GM21723 (cell line): ENCODE measurements at regions not wholly inside any gene's neighbourhood (a gene's known extent, or its start where the extent isn't known, plus 50 kb on each side); places are given as distances from the start of the nearest gene placed in this dataset.

ENCODE experiments used
- ATAC-seq: cut with Tn5 transposase; IDR thresholded peaks from one replicate; pipeline ENCODE4 v1.9.1; 2021; ENCODE audit warnings: mild to moderate bottlenecking, moderate library complexity; ENCODE audit not compliant: unreplicated experiment

GRCh38 chr3:168476360-168476980, 380.7 kb upstream of the GOLIM4 start:
- no peak for ATAC-seq

- no peak for ATAC-seq
Observed at GRCh38 chr3:168475704-168476103, 380.0 kb upstream of the GOLIM4 start.

- no peak for ATAC-seq
Observed at GRCh38 chr3:168473334-168473890, 377.7 kb upstream of the GOLIM4 start.

- no peak for ATAC-seq
Observed at GRCh38 chr3:168472783-168473182, 377.1 kb upstream of the GOLIM4 start.

DNA sequence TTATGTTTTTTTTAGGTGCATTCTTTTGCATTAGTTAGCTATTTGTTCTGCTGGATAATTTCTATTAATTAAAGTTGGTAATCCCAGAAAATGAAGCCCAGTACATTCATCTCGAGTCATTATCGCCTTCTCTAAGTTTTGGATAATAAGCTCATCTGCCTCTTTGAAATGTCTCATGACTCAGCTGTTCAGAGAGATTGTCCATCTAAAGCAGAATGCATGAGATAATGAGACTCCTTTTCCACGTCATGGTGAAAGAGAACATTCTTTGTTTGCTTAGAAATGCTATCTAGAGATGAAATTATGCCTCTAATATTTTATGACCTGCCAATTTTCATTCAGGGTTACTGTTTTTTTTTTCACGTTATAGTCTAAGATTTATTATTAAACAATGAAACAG, 374.7 kb upstream of the GOLIM4 start:
- no peak for ATAC-seq

DNA sequence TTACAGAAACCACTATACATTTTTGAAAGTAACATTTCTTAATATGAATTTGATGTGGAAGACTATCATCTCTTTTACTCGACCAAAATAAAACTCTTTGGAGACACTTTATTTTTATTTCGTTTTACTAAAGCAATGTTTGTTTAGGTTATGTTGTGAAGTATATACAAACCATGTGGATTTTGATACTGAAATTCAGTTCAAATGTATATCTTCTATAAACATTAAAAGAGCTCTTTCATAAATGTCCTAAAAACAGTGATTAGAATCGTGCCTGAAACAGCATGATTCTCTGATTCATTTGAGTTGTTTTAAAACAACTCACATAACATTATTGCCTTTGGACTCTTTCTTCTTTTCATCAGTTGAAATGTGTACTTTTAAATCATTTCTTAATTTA, 373.7 kb upstream of the GOLIM4 start:
- ATAC-seq = no peak

GRCh38 chr3:168467115-168467714, 371.5 kb upstream of the GOLIM4 start:
- ATAC-seq = peak; percentile 87

DNA sequence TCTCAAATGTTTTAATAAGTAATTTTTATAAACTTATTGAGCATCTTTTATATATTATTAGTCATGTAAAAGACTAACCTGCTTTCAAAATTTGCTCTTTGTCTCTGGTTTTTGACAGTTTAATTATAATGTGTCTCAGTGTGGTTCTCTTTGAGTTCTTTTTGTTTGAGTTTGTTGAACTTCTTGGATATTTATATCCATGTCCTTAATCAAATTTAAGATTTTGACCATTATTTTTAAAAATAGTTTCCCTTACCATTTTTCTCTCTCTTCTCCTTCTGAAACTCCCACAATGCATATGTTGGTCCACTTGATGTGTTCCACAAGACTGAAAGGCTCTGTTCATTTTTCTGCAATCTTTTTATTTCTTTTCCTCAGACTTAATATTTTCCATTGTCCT, 366.1 kb upstream of the GOLIM4 start:
- ATAC-seq = no peak

DNA sequence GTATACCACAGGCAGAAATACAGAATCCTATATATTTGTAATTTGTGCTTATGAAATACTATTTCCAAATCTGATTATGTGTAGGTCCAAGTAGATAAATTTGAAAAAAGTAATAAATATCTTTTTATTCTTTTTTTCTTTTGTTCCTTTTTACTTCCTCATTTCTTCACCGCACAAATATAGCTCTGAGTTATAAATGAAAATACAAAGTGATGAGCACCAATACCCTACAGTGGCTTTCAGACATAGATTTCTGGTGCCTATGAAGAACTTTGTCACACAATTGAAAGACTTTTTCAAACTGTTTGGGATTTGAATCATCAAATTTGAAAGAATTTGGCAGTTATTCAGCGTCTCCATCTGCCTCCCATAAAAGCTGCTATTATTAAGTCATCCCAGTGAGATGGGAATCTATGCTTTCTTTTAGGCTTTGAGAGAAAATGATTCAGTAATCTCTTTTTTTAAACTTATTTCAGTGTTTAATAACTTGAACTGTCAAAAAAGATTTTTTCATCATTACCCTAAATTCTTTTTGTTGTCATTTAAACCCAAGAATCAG, 363.6 kb upstream of the GOLIM4 start:
- no peak for ATAC-seq

- no peak for ATAC-seq
Observed at GRCh38 chr3:168457954-168458539, 362.3 kb upstream of the GOLIM4 start.

GRCh38 chr3:168455814-168456213, 360.1 kb upstream of the GOLIM4 start:
- ATAC-seq = no peak

DNA sequence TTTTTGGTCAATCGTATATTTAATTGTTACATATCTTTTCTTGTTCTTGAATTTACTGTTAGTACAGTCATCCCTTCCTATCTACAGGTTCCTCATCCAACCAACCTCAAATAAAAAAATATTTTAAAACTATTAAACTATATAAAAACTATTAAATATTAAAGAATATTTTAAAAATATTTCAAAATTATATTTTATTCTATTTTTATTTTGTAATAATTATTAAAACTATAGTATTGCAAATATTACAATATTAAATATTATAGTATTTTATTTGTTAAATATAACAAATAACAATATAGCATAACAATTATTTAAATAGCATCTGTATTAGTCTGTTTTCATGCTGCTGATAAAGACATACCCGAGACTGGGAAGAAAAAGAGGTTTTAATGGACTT, 357.9 kb upstream of the GOLIM4 start:
- no peak for ATAC-seq

DNA sequence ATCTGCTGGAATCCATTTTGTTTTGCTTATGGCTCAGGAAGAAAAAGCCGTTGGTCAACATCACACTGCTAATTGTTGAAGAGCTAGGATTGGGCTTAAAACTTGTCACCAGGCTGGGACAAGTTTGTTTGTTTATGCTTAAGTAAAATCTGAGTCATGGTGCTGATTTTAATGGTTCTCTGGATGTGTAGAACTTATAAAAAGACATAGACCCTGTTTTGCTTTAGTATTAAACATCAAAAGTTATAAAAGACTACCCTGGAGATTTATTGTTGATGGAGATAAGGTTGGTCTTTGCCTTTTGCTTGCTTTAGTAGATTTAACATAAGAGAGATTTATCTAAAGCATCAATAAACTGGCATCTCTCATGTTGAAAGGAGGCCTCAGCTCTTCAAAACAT, 348.2 kb upstream of the GOLIM4 start:
- no peak for ATAC-seq

- ATAC-seq = no peak
Observed at GRCh38 chr3:168442502-168442901, 346.8 kb upstream of the GOLIM4 start.

DNA sequence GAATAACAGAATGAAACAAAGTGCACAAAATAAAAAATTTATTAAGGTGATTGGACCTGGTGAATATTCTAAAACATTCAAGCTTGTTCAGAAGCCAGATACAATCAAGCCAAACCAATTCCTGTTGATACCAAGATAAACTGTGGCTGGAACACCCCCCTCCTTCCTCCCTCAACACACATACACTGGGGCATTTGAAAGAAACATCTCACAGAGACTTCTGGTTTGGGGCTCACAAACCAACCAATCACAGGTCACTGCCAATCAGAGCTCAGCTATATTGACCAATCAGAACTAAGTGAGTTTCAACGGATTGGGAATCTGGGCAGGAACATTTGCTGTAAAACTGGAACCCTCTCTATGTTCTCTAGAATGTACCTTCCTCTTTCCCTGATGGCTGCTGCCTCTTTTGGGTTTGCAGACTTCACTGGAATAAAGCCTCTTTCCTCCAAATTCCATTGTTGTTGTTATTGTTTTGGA, 340.6 kb upstream of the GOLIM4 start:
- ATAC-seq = no peak

- ATAC-seq = no peak
Observed at GRCh38 chr3:168431491-168431890, 335.8 kb upstream of the GOLIM4 start.

GRCh38 chr3:168427835-168428475, 332.2 kb upstream of the GOLIM4 start:
- no peak for ATAC-seq

DNA sequence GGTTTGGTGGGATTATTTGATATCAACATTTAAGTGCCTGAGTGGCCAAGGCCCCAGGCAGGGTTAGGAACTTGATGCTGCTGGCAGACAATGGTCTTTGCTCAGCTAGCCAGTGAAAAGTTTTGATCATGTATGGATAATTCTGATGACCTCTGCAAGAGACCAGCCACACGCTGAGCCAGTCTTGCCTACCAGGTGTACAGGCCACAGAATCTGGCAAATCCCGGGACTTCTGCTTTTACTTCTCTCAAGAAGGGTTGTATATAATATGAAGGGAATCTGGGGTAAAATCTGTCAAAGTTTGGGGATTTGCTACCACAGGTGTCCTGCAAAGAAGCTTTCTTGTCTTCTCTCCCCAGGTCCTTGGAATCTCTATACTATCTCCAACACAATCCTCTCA, 331.4 kb upstream of the GOLIM4 start:
- ATAC-seq = no peak

GRCh38 chr3:168425936-168426595, 330.3 kb upstream of the GOLIM4 start:
- ATAC-seq = no peak

DNA sequence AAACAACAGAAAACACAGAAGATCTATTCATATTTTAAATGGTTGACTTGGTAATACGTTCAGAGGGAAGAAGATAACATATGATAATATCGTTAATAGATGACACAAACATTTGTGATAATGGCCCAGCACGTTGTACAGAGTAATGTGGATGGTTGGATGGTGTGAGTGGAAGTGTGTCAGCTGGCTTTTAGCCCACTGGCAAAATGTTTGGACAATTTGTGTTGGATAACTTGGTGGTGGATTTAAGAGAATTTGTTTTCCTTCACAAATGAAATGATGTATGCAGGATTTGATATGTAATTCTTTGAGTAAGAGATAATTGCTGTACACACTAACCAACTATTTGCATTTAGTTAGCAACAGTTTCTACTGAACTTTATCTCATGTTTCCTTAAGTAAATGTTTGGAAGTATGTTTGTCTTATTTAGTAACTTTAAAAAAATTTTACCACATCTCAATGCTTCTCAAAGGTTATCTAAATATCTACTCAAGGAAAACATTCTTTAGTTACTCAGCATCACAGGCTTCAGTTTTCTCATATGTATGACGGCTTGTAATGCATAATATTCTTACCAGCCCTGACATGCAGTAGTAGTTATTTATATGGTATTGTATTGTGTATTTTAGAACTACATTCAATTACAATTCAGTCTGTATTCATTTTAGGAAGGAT, 328.5 kb upstream of the GOLIM4 start:
- ATAC-seq = no peak
